ENCODE measurements at regions not wholly inside any gene's neighbourhood (a gene's known extent, or its start where the extent isn't known, plus 50 kb on each side); places are given as distances from the start of the nearest gene placed in this dataset.

GRCh38 chr12:4032924-4033615, 159.9 kb upstream of the PARP11 start:
- no peaks in the 10 kb centered on the region for H3K9me2 ChIP-seq
- no peak overlapping the region for H3K4me3 ChIP-seq (ENCODE audit: low read depth in 2 of 2, low read length in 1 of 2)
- POLR2A ChIA-PET: no interaction called here
- no peak for DNase-seq
- H3K36me3 ChIP-seq (replicated peaks in 1 of 2; ENCODE audit: control insufficient read depth in 1 of 2, insufficient read depth in 2 of 2, low read length in 1 of 2): no peaks in the 10 kb centered on the region
- H3K27me3 ChIP-seq (ENCODE audit: insufficient read depth): peaks cover 46% of the 10 kb centered on the region; the same call in 1 of the 2 replicates
- H3K9me3 ChIP-seq: no peaks in the 10 kb centered on the region
- no peaks in the 10 kb centered on the region for H3K79me2 ChIP-seq (ENCODE audit: insufficient read depth)
- no peaks in the 10 kb centered on the region for H3K4me1 ChIP-seq (ENCODE audit: control insufficient read depth in 1 of 2, insufficient read depth in 2 of 2, low read depth in 1 of 2, low read length in 1 of 2)
- TF ChIP-seq PBX3 (IDR thresholded peaks at IDR 0.05) (no peak), CTCF (IDR thresholded peaks at IDR 0.05) (no peak), GABPA (IDR thresholded peaks at IDR 0.05; ENCODE audit: low read depth) (no peak), NFIC (IDR thresholded peaks at IDR 0.05; ENCODE audit: borderline replicate concordance) (no peak), IRF3 (IDR thresholded peaks at IDR 0.05; ENCODE audit: low read depth, low read length) (no peak), SIN3A (IDR thresholded peaks at IDR 0.05; ENCODE audit: borderline replicate concordance, low read depth, low read length) (no peak), TAF1 (IDR thresholded peaks at IDR 0.05; ENCODE audit: borderline replicate concordance, low read depth, low read length) (no peak), NRF1 (IDR thresholded peaks at IDR 0.05; ENCODE audit: low read depth, low read length) (no peak), YY1 (IDR thresholded peaks at IDR 0.05; ENCODE audit: low read depth) (no peak), MAX (IDR thresholded peaks at IDR 0.05; ENCODE audit: low read depth) (no peak), REST (IDR thresholded peaks at IDR 0.05; ENCODE audit: low read depth, low read length) (no peak), EZH2phosphoT487 (IDR thresholded peaks at IDR 0.05; ENCODE audit: borderline replicate concordance, low read depth) (no peak), RXRA (IDR thresholded peaks at IDR 0.05; ENCODE audit: borderline replicate concordance, low read depth) (no peak), ZBTB33 (IDR thresholded peaks at IDR 0.05; ENCODE audit: borderline replicate concordance, low read depth) (no peak), FOXM1 (IDR thresholded peaks at IDR 0.05; ENCODE audit: low read depth) (no peak)
- H3F3A ChIP-seq (replicated peaks; ENCODE audit: insufficient read depth): no peaks in the 10 kb centered on the region
- CTCF ChIA-PET: interaction anchor here (2.6 kb wide), 1 partner anchor 147 kb away, joined by 8 read pairs; no protein-coding TSS in a partner anchor
- no peaks in the 10 kb centered on the region for H4K20me1 ChIP-seq (ENCODE audit: insufficient read depth)
- 20% methylated on average over 5 of the region's 5 CpGs for WGBS (ENCODE audit: low lambda C conversion rate)
- no peak overlapping the region for H2AFZ ChIP-seq (ENCODE audit: low read depth)
- no peak overlapping the region for H3K4me2 ChIP-seq
- H3K9ac ChIP-seq: no peak overlapping the region
- H3K27ac ChIP-seq (ENCODE audit: low read depth in 2 of 2, low read length in 1 of 2): no peak overlapping the region
